Thyroid gland (tissue), 4 donors: ENCODE measurements at regions not wholly inside any gene's neighbourhood (a gene's known extent, or its start where the extent isn't known, plus 50 kb on each side); places are given as distances from the start of the nearest gene placed in this dataset.

ENCODE experiments used
- DNase-seq, 2 donors: peaks; one replicate each; pipeline ENCODE4 v3.0.0-alpha.2; 2019
- H3K27ac ChIP-seq, 3 donors: fragments of 200-600 bp; sonication (generic); 1 replicate in 2 of 3; 2 replicates in 1 of 3; pipeline ENCODE4 v1.5.1; 2016 to 2019; ENCODE audit warnings: mild to moderate bottlenecking in 1 of 3, moderate library complexity in 1 of 3
- H3K27me3 ChIP-seq: fragments of 200-600 bp; sonication (generic); one replicate; pipeline ENCODE4 v1.5.1; 2019
- H3K36me3 ChIP-seq, 2 donors: fragments of 200-600 bp; sonication (generic); one replicate each; pipeline ENCODE4 v1.5.1; 2016 to 2019
- H3K4me1 ChIP-seq, 2 donors: fragments of 200-600 bp; sonication (generic); one replicate each; pipeline ENCODE4 v1.5.1; 2017 to 2019
- H3K4me3 ChIP-seq, 3 donors: fragments of 200-600 bp; sonication (generic); replicated peaks in 1 of 3; 1 replicate in 2 of 3; 2 replicates in 1 of 3; pipeline ENCODE4 v1.5.1; 2016; ENCODE audit warnings: mild to moderate bottlenecking in 1 of 3
- H3K9me3 ChIP-seq: fragments of 200-600 bp; sonication (generic); one replicate; pipeline ENCODE4 v1.5.1; 2017
- POLR2A ChIP-seq, 2 donors: fragments of 450-650 bp; IDR thresholded peaks; one replicate each; pipeline ENCODE4 v1.6.1; 2017; ENCODE audit warnings: antibody characterized with exemption in 2 of 2, mild to moderate bottlenecking in 2 of 2, moderate library complexity in 1 of 2
- WGBS, 2 donors: methylation state at CpG; one replicate each; pipeline ENCODE4 v1.1.5; 2017; 5-methylcytosine and 5-hydroxymethylcytosine counted together
- intact Hi-C: fragments of 100-400 bp; cut with DNase I; formaldehyde crosslinking; loops from one replicate; pipeline ENCODE4 v1.15.1; 2023
- TF ChIP-seq, protein P1 (sequence below), 6 experiments: fragments of 200-600 bp in 3 of 6; fragments of 450-650 bp in 3 of 6; sonication (generic) in 3 of 6; IDR thresholded peaks; one replicate each; pipeline ENCODE4 v1.5.1; 2016 to 2019; ENCODE audit warnings: antibody characterized with exemption in 6 of 6, mild to moderate bottlenecking in 2 of 6, inconsistent platforms in 1 of 6, moderate library complexity in 1 of 6

DNA sequence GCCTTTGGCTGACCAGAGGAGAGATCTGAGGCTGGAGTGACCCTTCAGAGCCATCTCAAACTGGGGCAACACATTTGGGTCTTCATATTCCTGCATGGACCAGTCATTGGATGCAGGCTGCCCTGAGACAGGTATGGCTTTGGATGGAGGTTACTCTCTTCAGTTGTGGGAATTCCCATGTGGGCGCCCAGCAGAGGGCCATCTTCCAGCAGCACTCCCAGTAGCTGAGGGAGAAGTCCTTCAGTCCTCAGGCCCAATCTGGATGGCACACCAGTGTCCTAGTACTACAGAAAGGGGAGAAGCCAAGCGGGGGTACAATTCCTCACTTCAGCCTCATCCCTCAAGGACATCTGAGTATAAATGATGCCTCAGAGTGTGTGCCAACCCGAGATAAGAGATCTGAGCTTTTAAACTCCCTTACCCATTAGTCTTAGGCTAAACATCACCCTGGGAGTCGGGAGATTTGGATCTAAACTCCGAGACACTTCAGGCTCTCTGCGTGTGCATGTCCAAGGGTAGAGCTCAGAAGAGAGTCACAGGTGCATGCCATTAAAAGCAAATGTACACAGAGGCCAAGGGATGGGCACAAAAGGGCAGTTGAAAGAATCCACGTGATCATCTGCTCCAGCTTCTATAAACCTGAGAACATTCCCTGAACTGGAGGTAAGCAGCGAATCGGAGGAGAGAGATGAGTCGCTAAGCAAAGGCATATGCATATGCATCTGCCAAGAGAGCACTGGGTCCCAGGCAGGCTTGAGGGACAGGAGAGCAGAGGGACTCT is 204.6 kb downstream of the CD83 start:
- peak in 1 of 2 donors; percentile 3 for DNase-seq
- H3K9me3 ChIP-seq: no peaks in the 10 kb centered on the region
- H3K36me3 ChIP-seq: no peaks in the 10 kb centered on the region
- peaks cover 4 to 5% of the 10 kb centered on the region in 2 donors for H3K4me1 ChIP-seq
- no peak for TF ChIP-seq POLR2A (IDR thresholded peaks at IDR 0.05)
- TF ChIP-seq, protein P1, sequence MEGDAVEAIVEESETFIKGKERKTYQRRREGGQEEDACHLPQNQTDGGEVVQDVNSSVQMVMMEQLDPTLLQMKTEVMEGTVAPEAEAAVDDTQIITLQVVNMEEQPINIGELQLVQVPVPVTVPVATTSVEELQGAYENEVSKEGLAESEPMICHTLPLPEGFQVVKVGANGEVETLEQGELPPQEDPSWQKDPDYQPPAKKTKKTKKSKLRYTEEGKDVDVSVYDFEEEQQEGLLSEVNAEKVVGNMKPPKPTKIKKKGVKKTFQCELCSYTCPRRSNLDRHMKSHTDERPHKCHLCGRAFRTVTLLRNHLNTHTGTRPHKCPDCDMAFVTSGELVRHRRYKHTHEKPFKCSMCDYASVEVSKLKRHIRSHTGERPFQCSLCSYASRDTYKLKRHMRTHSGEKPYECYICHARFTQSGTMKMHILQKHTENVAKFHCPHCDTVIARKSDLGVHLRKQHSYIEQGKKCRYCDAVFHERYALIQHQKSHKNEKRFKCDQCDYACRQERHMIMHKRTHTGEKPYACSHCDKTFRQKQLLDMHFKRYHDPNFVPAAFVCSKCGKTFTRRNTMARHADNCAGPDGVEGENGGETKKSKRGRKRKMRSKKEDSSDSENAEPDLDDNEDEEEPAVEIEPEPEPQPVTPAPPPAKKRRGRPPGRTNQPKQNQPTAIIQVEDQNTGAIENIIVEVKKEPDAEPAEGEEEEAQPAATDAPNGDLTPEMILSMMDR (IDR thresholded peaks at IDR 0.05): no peak
- no peak overlapping the region for H3K4me3 ChIP-seq
- no peaks in the 10 kb centered on the region for H3K27me3 ChIP-seq
- WGBS, 2 donors: 52 to 73% methylated on average over 8 to 9 of the region's 10 CpGs
- intact Hi-C loops: no loop called here
- H3K27ac ChIP-seq: no peak overlapping the region

DNA sequence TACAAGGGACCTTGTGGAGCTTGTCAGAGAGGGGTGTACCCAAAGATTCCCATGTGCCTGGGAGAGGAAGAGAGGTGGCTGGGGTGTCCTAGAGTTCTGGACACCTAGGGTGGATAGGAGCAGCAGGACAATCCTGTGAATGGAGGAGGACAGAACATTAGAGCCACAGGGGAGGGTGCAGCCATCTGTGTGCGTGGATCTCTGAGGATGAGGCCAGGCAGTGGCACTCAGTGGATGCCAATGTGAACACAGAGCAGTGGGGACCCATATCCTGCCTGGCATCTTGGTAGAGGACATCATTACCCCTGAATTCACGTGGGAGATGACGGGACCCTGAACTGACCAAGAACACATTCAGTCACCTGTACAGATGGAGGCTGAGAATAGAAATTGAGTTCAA is 205.3 kb downstream of the CD83 start:
- Histone ChIP-seq H3K36me3 (no peaks in the 10 kb centered on the region), H3K27me3 (no peaks in the 10 kb centered on the region), H3K4me3 (no peak overlapping the region), H3K4me1 (peaks cover 4% of the 10 kb centered on the region in 2 donors), H3K27ac (no peak overlapping the region), H3K9me3 (no peaks in the 10 kb centered on the region)
- DNase-seq: no peak
- no peak for TF ChIP-seq POLR2A (IDR thresholded peaks at IDR 0.05)
- TF ChIP-seq, protein P1 (IDR thresholded peaks at IDR 0.05): no peak
- intact Hi-C loops: no loop called here
- WGBS, 2 donors: 94 to 100% methylated on average over 3 of the region's 3 CpGs

DNA sequence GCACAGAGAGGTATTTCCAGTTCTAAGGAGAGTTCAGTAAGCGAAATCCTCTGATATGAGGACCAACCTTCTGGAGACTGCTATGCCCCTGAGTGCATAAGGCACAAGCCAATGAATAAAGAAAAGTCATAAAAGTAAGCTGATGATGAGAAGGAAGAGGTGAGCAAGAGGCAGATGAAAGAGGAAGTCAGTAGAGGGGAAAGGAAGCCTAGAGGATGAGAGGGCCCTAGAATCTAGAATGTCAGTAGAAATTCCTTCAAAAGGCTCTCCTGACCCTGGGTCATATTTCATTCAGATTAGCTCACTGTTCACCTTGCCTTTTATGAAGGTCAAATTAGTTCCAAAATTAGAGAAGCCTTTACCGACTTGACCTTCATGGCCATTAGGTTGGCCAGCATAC is 209.2 kb downstream of the CD83 start:
- no peaks in the 10 kb centered on the region for H3K36me3 ChIP-seq
- DNase-seq: no peak
- no peak overlapping the region for H3K4me3 ChIP-seq
- H3K27me3 ChIP-seq: no peaks in the 10 kb centered on the region
- intact Hi-C loops: no loop called here
- 100% methylated on average over 2 of the region's 2 CpGs for WGBS, 2 donors
- H3K27ac ChIP-seq: no peak overlapping the region
- no peaks in the 10 kb centered on the region for H3K9me3 ChIP-seq
- H3K4me1 ChIP-seq: no peaks in the 10 kb centered on the region
- TF ChIP-seq, protein P1 (IDR thresholded peaks at IDR 0.05): no peak
- TF ChIP-seq POLR2A (IDR thresholded peaks at IDR 0.05): no peak

DNA sequence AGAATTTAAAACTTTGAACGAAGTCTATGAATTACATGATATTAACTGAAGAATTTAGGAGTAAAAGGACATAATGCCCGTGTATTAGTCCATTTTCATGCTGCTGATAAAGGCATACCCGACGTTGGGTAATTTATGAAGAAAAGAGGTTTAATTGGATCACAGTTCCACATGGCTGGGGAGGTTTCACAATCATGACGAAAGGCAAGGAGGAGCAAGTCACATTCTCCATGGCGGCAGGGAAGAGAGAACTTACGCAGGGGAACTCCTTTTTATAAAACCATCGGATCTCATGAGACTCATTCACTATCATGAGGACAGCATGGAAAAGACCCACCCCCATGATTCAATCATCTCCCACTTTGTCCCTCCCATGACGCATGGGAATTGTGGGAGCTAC is 210.6 kb downstream of the CD83 start:
- Histone ChIP-seq H3K4me3 (no peak overlapping the region), H3K27me3 (no peaks in the 10 kb centered on the region), H3K36me3 (no peaks in the 10 kb centered on the region), H3K9me3 (no peaks in the 10 kb centered on the region), H3K27ac (no peak overlapping the region), H3K4me1 (no peaks in the 10 kb centered on the region)
- WGBS, 2 donors: 91 to 96% methylated on average over 9 of the region's 9 CpGs
- DNase-seq: no peak
- TF ChIP-seq, protein P1 (IDR thresholded peaks at IDR 0.05): no peak
- no peak for TF ChIP-seq POLR2A (IDR thresholded peaks at IDR 0.05)
- intact Hi-C loops: no loop called here

DNA sequence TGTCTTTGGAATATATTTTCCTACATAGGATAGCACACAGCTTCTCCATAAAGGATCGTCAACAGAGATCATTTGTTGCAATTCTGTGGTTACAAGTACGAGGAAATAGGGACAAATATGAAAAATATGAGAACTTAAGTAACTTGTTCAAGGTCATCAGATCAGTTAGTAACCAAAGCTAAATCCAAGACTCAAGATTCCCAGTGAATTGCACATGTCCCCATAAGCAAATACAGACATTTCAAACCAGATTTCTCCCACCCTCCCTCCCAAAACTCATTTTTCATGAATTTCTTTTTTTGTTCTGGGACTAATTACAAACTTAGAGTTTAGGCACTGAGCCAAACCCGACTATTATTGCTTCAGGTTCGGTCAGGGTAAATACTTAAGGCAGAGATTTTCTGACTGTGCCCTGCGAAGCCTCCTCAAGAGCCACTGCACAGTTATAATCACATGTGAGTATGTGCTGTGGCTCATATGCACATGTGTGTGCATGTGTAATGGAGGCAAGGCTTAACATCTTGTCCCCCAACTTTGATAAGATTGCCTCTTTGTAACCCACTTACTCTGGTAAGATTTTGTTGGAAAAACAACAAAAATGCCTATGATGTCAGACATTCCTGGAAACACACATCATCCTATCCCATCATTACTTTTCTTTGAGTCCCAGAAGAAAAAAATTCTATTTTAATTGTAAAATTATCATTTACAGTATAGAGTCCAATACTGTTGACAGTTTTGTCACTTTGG is 216.2 kb downstream of the CD83 start:
- Histone ChIP-seq H3K27ac (no peak overlapping the region), H3K4me1 (no peaks in the 10 kb centered on the region), H3K36me3 (no peaks in the 10 kb centered on the region), H3K9me3 (no peaks in the 10 kb centered on the region), H3K27me3 (no peaks in the 10 kb centered on the region), H3K4me3 (no peak overlapping the region)
- DNase-seq: no peak
- intact Hi-C loops: no loop called here
- WGBS, 2 donors: 66% methylated on average over 5 of the region's 5 CpGs
- no peak for TF ChIP-seq POLR2A (IDR thresholded peaks at IDR 0.05)
- TF ChIP-seq, protein P1 (IDR thresholded peaks at IDR 0.05): no peak
